IMR-90 (cell line): ENCODE measurements at regions not wholly inside any gene's neighbourhood (a gene's known extent, or its start where the extent isn't known, plus 50 kb on each side); places are given as distances from the start of the nearest gene placed in this dataset.

Experiments used
- ATAC-seq: fragments of 200-7000 bp; cut with Tn5 transposase; 2 replicates; pipeline ENCODE4 v1.9.1; 2020; ENCODE audit warnings: low read depth, mild to moderate bottlenecking, moderate library complexity
- BruUV-seq: library from RNA; stranded (reverse); fragments of 400-500 nt; replicated peaks from 2 replicates; lab custom pipeline; 2021; lab: Mats Ljungman, UMichigan
- CTCF ChIA-PET: fragments of 300-600 bp; formaldehyde crosslinking; extraction: SDS; loops from one replicate; lab custom pipeline; 2021; ENCODE audit warnings: antibody characterized with exemption; lab: Yijun Ruan, JAX
- POLR2A ChIA-PET: fragments of 300-600 bp; sonication (Branson Sonifier 250); formaldehyde crosslinking; loops from one replicate; lab custom pipeline; 2022; ENCODE audit warnings: antibody characterized with exemption; ENCODE audit not compliant: unreplicated experiment; lab: Charles Lee
- DNase-seq: peaks from one replicate; pipeline ENCODE4 v3.0.0; 2013
- H2AFZ ChIP-seq: replicated peaks from 2 replicates; pipeline ENCODE3; 2013; ENCODE audit warnings: low read length, mild to moderate bottlenecking; ENCODE audit not compliant: poor library complexity
- H2AK5ac ChIP-seq: 2 replicates; pipeline ENCODE4 v1.6.1; 2013; ENCODE audit warnings: low read depth, low read length, inconsistent platforms
- H2AK9ac ChIP-seq: replicated peaks from 2 replicates; pipeline ENCODE3; 2013; ENCODE audit warnings: mild to moderate bottlenecking, low read depth, low read length, moderate library complexity; ENCODE audit not compliant: poor library complexity
- H2BK120ac ChIP-seq: 2 replicates; pipeline ENCODE4 v1.6.1; 2013; ENCODE audit warnings: low read depth, low read length, inconsistent platforms
- H2BK15ac ChIP-seq: 3 replicates; pipeline ENCODE4 v1.6.1; 2013; ENCODE audit warnings: low read depth, low read length, inconsistent platforms
- H2BK20ac ChIP-seq: 2 replicates; pipeline ENCODE4 v1.6.1; 2013; ENCODE audit warnings: low read depth, mild to moderate bottlenecking, inconsistent platforms, low read length, moderate library complexity
- H2BK5ac ChIP-seq: 2 replicates; pipeline ENCODE4 v1.6.1; 2013; ENCODE audit warnings: mild to moderate bottlenecking, low read depth, low read length, inconsistent platforms; ENCODE audit not compliant: poor library complexity, severe bottlenecking
- H3K14ac ChIP-seq: replicated peaks from 2 replicates; pipeline ENCODE4 v1.6.1; 2013; ENCODE audit warnings: low read depth, low read length, inconsistent platforms
- H3K18ac ChIP-seq: 2 replicates; pipeline ENCODE4 v1.6.1; 2013; ENCODE audit warnings: low read depth, low read length, control low read depth
- H3K23ac ChIP-seq: 2 replicates; pipeline ENCODE4 v1.6.1; 2013; ENCODE audit warnings: low read depth, low read length, inconsistent platforms
- H3K27ac ChIP-seq: 2 replicates; pipeline ENCODE4 v1.5.1; 2013; ENCODE audit warnings: mild to moderate bottlenecking, control low read depth, low read length; ENCODE audit not compliant: insufficient read depth
- H3K27me3 ChIP-seq: 2 replicates; pipeline ENCODE4 v1.6.1; 2013; ENCODE audit warnings: low read length; ENCODE audit not compliant: control insufficient read depth, insufficient read depth
- H3K36me3 ChIP-seq: 2 replicates; pipeline ENCODE4 v1.6.1; 2013; ENCODE audit warnings: low read length, mixed read lengths; ENCODE audit not compliant: control insufficient read depth, insufficient read depth
- H3K4ac ChIP-seq: 2 replicates; pipeline ENCODE4 v1.6.1; 2013; ENCODE audit warnings: low read depth, low read length, inconsistent platforms
- H3K4me1 ChIP-seq: 2 replicates; pipeline ENCODE4 v1.6.1; 2013; ENCODE audit warnings: low read length, mixed read lengths; ENCODE audit not compliant: control insufficient read depth, insufficient read depth
- H3K4me2 ChIP-seq: 2 replicates; pipeline ENCODE4 v1.6.1; 2013; ENCODE audit warnings: low read depth, mild to moderate bottlenecking, control low read depth, low read length, moderate library complexity
- H3K4me3 ChIP-seq: 2 replicates; pipeline ENCODE4 v1.5.1; 2013; ENCODE audit warnings: low read depth, mild to moderate bottlenecking, control low read depth, low read length, moderate library complexity; ENCODE audit not compliant: insufficient read depth
- H3K56ac ChIP-seq: 2 replicates; pipeline ENCODE4 v1.6.1; 2013; ENCODE audit warnings: low read length, inconsistent platforms; ENCODE audit not compliant: insufficient read depth; ENCODE audit errors: extremely low read depth
- H3K79me1 ChIP-seq, 2 experiments: 2 replicates each; pipeline ENCODE4 v1.6.1; 2013; ENCODE audit warnings: low read length in 2 of 2, inconsistent platforms in 1 of 2, low read depth in 1 of 2
- H3K9ac ChIP-seq: 2 replicates; pipeline ENCODE4 v1.6.1; 2013; ENCODE audit warnings: low read depth, low read length, control low read depth
- H3K9me1 ChIP-seq: 2 replicates; pipeline ENCODE4 v1.6.1; 2013; ENCODE audit warnings: low read length, inconsistent platforms; ENCODE audit not compliant: insufficient read depth
- H3K9me3 ChIP-seq: 2 replicates; pipeline ENCODE4 v1.6.1; 2013; ENCODE audit warnings: low read length; ENCODE audit not compliant: control insufficient read depth, insufficient read depth
- H4K20me1 ChIP-seq: 2 replicates; pipeline ENCODE4 v1.6.1; 2013; ENCODE audit warnings: low read length, inconsistent platforms; ENCODE audit not compliant: insufficient read depth
- H4K5ac ChIP-seq: 2 replicates; pipeline ENCODE4 v1.6.1; 2013; ENCODE audit warnings: mild to moderate bottlenecking, low read depth, low read length, control low read depth
- H4K8ac ChIP-seq, 2 experiments: 2 replicates each; pipeline ENCODE4 v1.6.1; 2013; ENCODE audit warnings: low read depth in 2 of 2, low read length in 2 of 2, control low read depth in 1 of 2, inconsistent platforms in 1 of 2
- H4K91ac ChIP-seq: 2 replicates; pipeline ENCODE4 v1.6.1; 2013; ENCODE audit warnings: low read depth, low read length, inconsistent platforms; ENCODE audit not compliant: insufficient read depth
- BHLHE40 ChIP-seq: fragments of 150-350 bp; IDR thresholded peaks from 2 replicates; pipeline ENCODE4 v1.6.1; 2016; ENCODE audit warnings: mild to moderate bottlenecking, low read depth, low read length
- CHD1 ChIP-seq: IDR thresholded peaks from 2 replicates; pipeline ENCODE4 v1.6.1; 2012; ENCODE audit warnings: low read depth, low read length, improper control_type of control experiment
- MAFK ChIP-seq: IDR thresholded peaks from 2 replicates; pipeline ENCODE4 v1.6.1; 2012; ENCODE audit warnings: low read depth, low read length, improper control_type of control experiment
- SMC3 ChIP-seq: fragments of 150-350 bp; IDR thresholded peaks from 2 replicates; pipeline ENCODE4 v1.6.1; 2016; ENCODE audit warnings: low read depth, mild to moderate bottlenecking, antibody characterized with exemption, low read length, moderate library complexity
- WGBS, 2 experiments: methylation state at CpG; one replicate each; pipeline versions ENCODE4 v1.1.5 to v1.1.7; 2013; ENCODE audit warnings: missing lambda C conversion rate in 2 of 2; ENCODE audit not compliant: insufficient read length in 1 of 2; ENCODE audit errors: extremely low coverage in 2 of 2; 5-methylcytosine and 5-hydroxymethylcytosine counted together
- dilution Hi-C: fragments of 300-500 bp; cut with HindIII; formaldehyde crosslinking; loops from one replicate; pipeline ENCODE4 v1.14.3; 2018; ENCODE audit warnings: low sequenced_read_pairs; ENCODE audit not compliant: unreplicated experiment
- in situ Hi-C: fragments of 300-500 bp; cut with MboI; formaldehyde crosslinking; loops from 3 replicates; pipeline ENCODE4 v1.14.3; 2019; ENCODE audit warnings: low sequenced_read_pairs, inconsistent platforms, mixed read lengths
- intact Hi-C: fragments of 100-400 bp; cut with micrococcal nuclease; formaldehyde crosslinking; loops from 2 replicates; pipeline ENCODE4 v1.10.0; 2022

GRCh38 chr18:26746398-26746797 is 119.1 kb downstream of the AQP4 start:
- Histone ChIP-seq H2BK5ac (no peak overlapping the region), H4K5ac (no peak overlapping the region), H3K9ac (no peak overlapping the region), H2AFZ (no peak overlapping the region), H3K4me2 (no peak overlapping the region; the same call in 1 of the 2 replicates), H2BK120ac (no peak overlapping the region), H3K9me3 (no peaks in the 10 kb centered on the region), H3K4me1 (no peaks in the 10 kb centered on the region), H3K4me3 (no peak overlapping the region), H3K79me1 (no peaks in the 10 kb centered on the region), H3K27ac (no peak overlapping the region), H3K14ac (no peak overlapping the region), H4K8ac (no peak overlapping the region), H3K9me1 (no peaks in the 10 kb centered on the region), H3K4ac (no peak overlapping the region), H2AK9ac (no peak overlapping the region), H4K20me1 (no peaks in the 10 kb centered on the region), H3K27me3 (no peaks in the 10 kb centered on the region), H3K36me3 (no peaks in the 10 kb centered on the region), H2AK5ac (no peak overlapping the region), H3K18ac (no peak overlapping the region), H3K23ac (no peak overlapping the region), H4K91ac (no peak overlapping the region), H3K56ac (no peak overlapping the region), H2BK15ac (no peak overlapping the region), H2BK20ac (no peak overlapping the region)
- CTCF ChIA-PET, result no interaction called here
- POLR2A ChIA-PET, result no interaction called here
- dilution Hi-C loops (no loop called here), in situ Hi-C loops (no loop called here), intact Hi-C loops (no loop called here)
- no CpG with 5 or more reads among the region's 5 CpGs for WGBS, 2 experiments
- BruUV-seq, result no TSS peak
- TF ChIP-seq CHD1, result no peak
- TF ChIP-seq BHLHE40, result no peak
- TF ChIP-seq MAFK, result no peak
- TF ChIP-seq SMC3, result no peak
- ATAC-seq (no peak), DNase-seq (no peak)
